ENCODE measurements at regions not wholly inside any gene's neighbourhood (a gene's known extent, or its start where the extent isn't known, plus 50 kb on each side); places are given as distances from the start of the nearest gene placed in this dataset.

DNA sequence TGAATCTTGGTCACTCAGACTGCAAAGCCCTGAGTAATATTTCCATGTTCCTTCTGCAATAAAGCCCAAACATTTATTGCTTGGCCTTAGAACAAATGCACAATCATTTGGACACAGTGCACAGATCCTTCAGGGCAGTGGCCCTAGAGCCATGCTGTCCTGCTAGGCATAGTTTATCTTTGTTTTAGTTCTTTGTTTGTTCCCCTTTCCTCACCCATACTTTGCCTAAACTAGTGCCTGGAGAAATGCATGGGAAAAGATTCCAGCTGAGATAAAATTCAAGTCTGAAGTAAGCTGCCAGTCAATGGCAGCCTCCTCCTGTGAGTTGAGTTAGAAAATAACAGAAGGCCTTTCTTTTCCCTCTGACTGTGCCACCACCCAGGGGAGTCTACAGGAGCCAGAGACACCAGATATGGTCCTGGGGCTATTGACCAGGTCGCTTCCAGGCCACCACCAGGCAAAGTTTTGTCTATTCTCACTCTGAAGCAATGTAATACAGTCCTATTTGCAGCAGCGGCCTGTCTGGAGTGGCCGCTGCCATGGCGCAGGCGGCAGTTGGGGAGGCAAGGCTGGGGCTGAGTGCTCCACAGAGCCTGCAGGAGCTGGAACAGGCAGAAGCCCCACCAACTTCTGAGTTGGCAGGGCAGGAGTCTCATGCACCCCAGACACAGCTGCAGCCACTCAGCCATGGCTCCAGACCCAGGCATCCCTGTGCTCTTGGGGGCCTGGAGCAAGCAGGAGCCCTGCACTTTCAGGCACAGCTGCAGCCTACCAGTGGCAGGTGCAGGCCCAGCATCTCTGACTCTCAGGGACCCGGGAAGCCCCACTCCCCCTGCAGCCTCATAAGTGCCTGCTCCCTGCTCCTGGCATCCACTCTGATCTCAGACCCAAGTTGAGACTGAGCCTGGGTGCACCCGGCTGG is 258.6 kb downstream of the GPATCH2 start:
- TF ChIP-seq, protein P1, sequence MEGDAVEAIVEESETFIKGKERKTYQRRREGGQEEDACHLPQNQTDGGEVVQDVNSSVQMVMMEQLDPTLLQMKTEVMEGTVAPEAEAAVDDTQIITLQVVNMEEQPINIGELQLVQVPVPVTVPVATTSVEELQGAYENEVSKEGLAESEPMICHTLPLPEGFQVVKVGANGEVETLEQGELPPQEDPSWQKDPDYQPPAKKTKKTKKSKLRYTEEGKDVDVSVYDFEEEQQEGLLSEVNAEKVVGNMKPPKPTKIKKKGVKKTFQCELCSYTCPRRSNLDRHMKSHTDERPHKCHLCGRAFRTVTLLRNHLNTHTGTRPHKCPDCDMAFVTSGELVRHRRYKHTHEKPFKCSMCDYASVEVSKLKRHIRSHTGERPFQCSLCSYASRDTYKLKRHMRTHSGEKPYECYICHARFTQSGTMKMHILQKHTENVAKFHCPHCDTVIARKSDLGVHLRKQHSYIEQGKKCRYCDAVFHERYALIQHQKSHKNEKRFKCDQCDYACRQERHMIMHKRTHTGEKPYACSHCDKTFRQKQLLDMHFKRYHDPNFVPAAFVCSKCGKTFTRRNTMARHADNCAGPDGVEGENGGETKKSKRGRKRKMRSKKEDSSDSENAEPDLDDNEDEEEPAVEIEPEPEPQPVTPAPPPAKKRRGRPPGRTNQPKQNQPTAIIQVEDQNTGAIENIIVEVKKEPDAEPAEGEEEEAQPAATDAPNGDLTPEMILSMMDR (IDR thresholded peaks at IDR 0.05; ENCODE audit: insufficient read depth, low read depth, low read length): no peak
- TF ChIP-seq EZH2 (IDR thresholded peaks at IDR 0.05; ENCODE audit: insufficient read depth, low read length): no peak
